HG03565 (cell line): ENCODE measurements at regions not wholly inside any gene's neighbourhood (a gene's known extent, or its start where the extent isn't known, plus 50 kb on each side); places are given as distances from the start of the nearest gene placed in this dataset.

Source experiments
- ATAC-seq: cut with Tn5 transposase; IDR thresholded peaks from one replicate; pipeline ENCODE4 v1.9.1; 2021; ENCODE audit warnings: mild to moderate bottlenecking, moderate library complexity; ENCODE audit not compliant: unreplicated experiment

- ATAC-seq: no peak
Measured at GRCh38 chr2:12299431-12299830, 417.3 kb upstream of the TRIB2 start.

DNA sequence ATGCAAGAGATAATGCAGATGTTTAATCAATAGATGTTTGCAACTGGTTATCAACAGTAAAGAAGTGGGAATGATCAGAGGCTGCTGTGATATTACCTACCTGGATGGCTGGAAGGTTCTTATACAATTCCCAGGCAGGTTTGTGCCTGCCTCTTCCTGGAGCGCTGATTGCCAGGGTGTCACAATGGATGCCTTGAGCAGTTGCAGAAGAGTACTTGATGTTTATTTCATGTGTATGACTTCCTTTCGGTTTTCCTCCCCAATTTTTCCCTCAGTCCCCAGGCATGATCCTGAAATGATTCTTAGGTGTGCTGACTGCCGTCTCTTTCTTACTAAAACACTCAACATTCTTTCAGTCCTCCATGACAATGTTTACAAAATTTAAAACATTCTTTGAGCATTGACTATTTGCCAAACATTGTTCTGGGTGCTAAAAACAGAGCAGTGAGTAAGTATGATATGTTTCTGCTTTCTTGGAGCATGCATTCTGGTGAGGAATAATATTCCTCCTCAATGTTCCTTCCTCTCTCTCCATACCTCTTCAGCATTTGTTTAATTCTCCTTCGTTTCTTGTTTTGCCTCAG, 416.6 kb upstream of the TRIB2 start:
- ATAC-seq: no peak

GRCh38 chr2:12300927-12301326, 415.8 kb upstream of the TRIB2 start:
- no peak for ATAC-seq

DNA sequence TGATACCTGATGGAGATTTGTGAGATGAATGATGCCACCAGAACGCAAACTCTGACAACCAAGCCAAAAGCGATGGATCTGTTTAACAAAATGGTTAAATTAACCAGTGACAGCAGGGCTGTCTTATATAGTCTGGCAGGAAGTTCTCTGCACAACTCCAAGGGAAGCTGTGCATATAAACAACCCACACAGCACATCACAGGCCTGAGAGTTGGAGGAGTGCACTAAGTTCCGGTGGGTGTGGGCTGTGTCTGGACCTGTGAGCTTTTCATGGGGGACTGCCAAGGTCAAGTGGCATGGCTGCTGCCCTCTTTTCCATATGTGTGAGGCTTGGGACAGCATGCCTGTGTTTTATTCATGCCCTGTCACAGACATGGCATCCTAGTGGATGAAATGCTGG, 414.6 kb upstream of the TRIB2 start:
- ATAC-seq: no peak

- no peak for ATAC-seq
Measured at GRCh38 chr2:12302691-12303090, 414.0 kb upstream of the TRIB2 start.

- ATAC-seq: no peak
Measured at GRCh38 chr2:12303181-12304030, 413.3 kb upstream of the TRIB2 start.

DNA sequence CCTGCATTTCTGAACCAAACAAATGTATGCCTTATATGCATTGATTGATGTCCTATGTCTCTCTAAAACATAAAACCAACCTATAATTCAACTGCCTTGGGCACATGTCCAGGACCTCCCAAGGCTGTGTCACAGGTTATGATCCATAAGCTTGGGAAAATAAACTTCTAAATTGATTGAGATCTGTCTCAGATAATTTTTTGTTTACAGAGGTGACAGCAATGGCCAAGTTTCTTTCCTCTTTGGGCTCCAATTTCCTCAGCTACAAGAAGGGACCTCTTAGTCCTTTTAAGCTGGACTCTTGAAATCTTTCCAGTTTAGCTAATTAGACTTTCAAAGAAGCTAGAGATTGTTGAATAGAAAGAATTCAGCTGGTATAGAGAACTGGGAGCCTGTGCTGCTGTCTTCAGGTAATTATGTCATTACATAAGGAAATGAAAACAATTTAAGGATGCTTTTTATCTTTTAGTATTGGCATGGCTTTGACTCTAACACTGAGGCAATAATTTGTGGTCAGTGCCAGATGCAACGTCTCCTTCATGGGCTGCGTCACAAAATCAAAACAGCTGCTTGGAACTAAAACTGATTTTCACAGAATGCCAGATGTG, 412.1 kb upstream of the TRIB2 start:
- ATAC-seq: no peak

- no peak for ATAC-seq
Measured at GRCh38 chr2:12305931-12306330, 410.8 kb upstream of the TRIB2 start.

- no peak for ATAC-seq
Measured at GRCh38 chr2:12310399-12310798, 406.3 kb upstream of the TRIB2 start.

DNA sequence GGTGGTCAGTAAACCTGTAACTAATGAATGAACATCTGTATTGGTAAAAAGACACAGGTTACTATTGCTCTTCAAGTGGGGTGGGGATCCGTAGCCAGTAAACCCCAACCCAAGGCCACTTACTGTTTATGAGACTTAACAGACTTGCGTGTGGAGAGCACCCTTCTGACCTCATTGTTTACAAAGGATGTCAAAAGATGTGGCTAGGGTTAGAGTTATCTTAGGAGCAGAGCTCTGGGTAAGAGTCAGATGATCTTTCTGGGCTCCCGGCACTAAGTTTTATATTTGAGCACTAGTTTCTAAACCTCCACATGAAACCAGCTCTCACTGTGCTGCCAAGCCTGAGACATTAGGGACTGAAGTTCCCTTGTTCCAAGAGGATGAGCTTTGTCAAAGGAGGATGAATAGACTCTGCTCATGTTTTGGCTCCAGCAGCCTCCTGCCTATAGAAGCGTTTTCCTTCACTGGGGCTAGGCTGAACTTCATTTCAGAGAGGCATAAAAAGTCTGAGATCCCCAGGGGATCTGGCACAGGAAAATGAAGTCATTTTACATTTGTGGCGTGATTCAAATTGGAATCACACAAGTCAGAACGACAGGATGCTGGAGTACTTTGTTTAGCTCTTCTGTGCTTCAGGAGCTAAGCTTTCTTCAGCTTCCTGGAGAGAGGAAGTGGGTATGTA, 403.1 kb upstream of the TRIB2 start:
- no peak for ATAC-seq

DNA sequence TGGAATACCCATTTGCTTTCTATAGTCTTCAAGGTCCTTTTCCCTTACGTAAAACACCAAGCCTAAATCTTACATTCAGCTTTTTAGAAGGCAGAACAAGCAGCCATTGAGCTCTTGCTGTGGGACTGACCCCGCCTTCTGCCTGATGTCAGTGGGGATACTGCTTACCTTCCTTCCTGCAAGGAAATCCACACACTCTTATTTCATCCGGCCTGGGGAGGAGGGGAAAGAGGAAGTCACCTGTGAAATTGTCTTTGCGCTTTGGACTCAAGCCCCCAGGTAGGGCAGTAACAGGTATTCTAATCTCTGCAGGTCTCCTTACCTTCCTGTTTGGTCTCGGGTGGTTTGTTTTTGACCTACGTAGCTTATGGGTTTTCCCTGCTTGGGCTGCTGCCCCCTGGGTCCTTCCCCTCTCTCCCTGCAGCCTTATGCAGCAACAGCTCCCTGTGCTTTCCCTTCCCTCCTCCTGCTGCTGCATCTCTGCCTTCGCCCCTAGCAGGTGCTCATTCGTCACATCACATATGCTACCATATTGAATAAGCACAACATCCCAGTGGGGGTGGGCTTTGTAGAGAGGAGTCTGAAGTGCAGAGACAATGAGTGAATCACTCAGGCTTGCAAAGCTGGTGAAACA, 402.5 kb upstream of the TRIB2 start:
- ATAC-seq: no peak

GRCh38 chr2:12315224-12315623, 401.5 kb upstream of the TRIB2 start:
- ATAC-seq: no peak

DNA sequence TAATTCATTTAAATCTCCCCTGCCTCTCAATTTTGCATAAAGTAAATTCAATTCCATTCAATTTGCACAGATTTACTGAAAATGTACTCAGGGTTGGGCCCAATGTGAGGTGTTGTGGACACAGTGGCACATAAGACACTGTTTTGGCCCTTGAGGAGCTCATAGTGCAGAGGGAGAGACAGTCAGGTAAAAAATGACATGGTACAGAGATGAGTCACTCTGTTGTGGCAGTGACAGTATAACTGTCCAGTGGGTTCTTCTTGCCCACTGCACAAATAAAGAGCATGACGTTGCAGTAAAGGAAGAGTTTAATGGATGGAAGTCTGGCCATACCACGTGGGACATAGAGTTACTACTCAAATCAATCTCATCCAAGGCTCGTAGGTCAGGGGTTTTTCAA, 400.3 kb upstream of the TRIB2 start:
- ATAC-seq: peak; percentile 56

DNA sequence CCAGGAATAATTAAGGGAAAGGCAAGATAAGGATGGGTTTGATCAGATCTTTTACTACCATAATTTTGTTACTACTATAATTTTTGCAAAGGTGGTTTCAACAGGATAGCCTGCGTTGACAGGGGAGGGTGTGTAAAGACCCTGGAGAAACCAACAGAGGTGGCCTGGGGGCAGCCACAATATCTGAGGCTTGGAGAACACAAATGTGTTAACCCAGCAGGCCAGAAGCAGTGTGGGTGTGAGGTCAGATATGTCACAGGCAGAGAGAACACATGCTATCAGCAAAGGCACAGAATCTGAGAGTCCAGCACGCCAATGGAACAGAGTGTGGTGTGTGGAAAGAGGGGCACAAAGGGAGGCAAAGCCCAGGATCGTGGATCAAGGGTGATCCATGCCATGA, 399.4 kb upstream of the TRIB2 start:
- no peak for ATAC-seq

DNA sequence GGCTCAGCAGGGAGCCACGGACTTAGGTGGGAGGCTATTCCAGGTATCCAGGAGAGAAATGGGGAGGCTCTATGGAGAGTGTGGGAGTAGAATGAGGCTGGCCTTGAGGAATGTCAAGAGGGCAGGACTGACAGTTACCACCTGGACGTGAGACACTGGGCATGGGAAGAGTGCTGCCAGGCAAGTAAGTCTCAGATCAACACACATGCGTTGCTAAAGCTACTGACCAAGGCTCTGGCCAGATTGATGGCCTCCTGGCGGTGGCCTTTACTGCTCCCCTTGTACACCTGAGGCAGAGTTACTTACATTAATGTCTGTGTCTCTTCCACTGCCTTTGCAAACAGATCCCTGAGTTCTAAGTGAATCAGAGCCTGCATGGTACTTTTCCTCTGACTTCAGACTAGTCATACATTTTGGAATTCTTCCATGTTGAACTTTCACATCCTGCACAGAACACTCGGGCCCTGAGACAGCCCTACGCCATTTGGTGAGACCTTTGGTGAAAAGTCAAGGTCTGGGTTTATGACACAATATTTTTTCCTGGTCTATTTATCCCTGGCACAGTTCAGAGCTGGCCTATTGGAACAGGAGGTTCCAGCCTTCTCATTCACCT, 398.8 kb upstream of the TRIB2 start:
- no peak for ATAC-seq

DNA sequence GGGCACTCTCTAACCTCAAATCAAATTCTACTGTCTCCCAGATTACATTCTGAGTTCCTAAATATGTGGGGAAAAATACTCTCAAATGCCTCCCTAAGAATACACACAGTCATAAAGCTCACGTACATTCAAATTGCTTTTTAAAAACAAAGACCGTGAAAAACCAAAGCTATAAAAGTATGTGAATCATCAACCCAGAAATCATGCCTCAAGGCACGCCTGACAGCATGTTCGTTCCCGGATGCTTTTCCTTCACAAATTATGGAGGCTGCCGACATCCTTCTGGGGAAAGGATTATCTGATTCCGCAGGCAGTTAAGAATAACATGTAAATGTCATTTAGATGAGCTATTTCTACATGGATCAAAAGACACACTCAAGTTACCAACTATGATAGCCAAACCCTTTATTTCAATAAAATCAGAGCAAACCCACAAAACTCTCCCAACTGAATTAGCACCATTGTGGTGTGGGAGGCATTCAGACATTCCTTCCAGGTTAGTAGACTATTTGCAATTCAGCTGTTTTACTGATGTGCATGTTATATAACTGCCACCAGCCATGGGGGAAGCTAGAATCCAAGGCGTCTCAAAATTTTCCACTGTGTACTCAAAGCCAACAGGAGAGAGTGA, 398.2 kb upstream of the TRIB2 start:
- ATAC-seq: no peak

- no peak for ATAC-seq
Measured at GRCh38 chr2:12320027-12320734, 396.6 kb upstream of the TRIB2 start.

DNA sequence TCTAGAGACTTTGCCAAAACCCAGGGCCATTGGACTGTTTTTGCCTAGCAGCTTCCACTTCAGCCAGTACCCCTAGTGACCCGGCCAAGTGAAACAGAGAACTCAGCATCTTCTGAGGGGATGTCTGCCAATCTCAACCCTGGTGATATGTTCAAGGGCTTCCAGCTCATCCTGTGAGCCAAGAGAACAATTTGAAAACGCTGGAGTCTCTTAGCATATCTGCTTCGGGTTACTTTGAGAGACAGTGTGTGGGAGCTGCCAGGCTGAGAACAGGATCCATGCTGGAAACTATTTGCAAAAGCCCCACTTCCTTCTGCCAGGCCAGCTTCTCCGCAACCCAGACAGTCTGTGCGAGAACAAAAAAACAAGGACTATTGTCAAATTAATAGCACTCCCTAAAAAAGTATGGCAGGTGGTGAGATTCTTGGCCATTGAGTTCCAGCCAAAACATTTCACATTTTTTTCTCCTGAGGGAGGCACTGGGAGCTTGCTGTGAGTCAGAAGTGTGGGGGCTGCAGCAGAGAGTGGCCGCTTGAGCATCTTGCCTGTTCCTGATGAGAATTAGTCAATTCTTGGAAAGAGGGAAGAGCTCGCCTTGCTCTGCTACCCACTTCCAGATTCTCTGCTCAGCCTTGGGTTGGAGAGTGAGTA, 395.6 kb upstream of the TRIB2 start:
- ATAC-seq: no peak

- no peak for ATAC-seq
Measured at GRCh38 chr2:12321886-12322285, 394.9 kb upstream of the TRIB2 start.
